VCaP (cell line): ENCODE measurements at regions not wholly inside any gene's neighbourhood (a gene's known extent, or its start where the extent isn't known, plus 50 kb on each side); places are given as distances from the start of the nearest gene placed in this dataset.

Source experiments
- H3K27ac ChIP-seq: fragments of 450-650 bp; 2 replicates; pipeline ENCODE4 v1.5.1; 2017
- CTCF ChIP-seq: fragments of 450-650 bp; conservative IDR thresholded peaks from 2 replicates; pipeline ENCODE4 v1.5.1; 2017; ENCODE audit warnings: mild to moderate bottlenecking, moderate library complexity

GRCh38 chr9:89963280-89963679 is 358.5 kb downstream of the GADD45G start:
- no peak overlapping the region for H3K27ac ChIP-seq
- no peak for TF ChIP-seq CTCF

GRCh38 chr9:89967527-89967926 is 362.7 kb downstream of the GADD45G start:
- no peak for TF ChIP-seq CTCF
- H3K27ac ChIP-seq: no peak overlapping the region

- H3K27ac ChIP-seq: no peak overlapping the region
Observed at GRCh38 chr9:89969156-89969675, 364.4 kb downstream of the GADD45G start.

GRCh38 chr9:89969881-89970639 is 365.2 kb downstream of the GADD45G start:
- no peak for TF ChIP-seq CTCF
- H3K27ac ChIP-seq: no peak overlapping the region

More at GRCh38 chr9:89969156-89969675, 364.4 kb downstream of the GADD45G start:
- TF ChIP-seq CTCF: no peak

- H3K27ac ChIP-seq: no peak overlapping the region
- no peak for TF ChIP-seq CTCF
Observed at GRCh38 chr9:89970701-89971100, 365.9 kb downstream of the GADD45G start.

GRCh38 chr9:89972535-89972934 is 367.7 kb downstream of the GADD45G start:
- no peak overlapping the region for H3K27ac ChIP-seq
- no peak for TF ChIP-seq CTCF

GRCh38 chr9:89974582-89974981 is 369.8 kb downstream of the GADD45G start:
- H3K27ac ChIP-seq: no peak overlapping the region
- no peak for TF ChIP-seq CTCF
